ENCODE measurements at regions not wholly inside any gene's neighbourhood (a gene's known extent, or its start where the extent isn't known, plus 50 kb on each side); places are given as distances from the start of the nearest gene placed in this dataset.

DNA sequence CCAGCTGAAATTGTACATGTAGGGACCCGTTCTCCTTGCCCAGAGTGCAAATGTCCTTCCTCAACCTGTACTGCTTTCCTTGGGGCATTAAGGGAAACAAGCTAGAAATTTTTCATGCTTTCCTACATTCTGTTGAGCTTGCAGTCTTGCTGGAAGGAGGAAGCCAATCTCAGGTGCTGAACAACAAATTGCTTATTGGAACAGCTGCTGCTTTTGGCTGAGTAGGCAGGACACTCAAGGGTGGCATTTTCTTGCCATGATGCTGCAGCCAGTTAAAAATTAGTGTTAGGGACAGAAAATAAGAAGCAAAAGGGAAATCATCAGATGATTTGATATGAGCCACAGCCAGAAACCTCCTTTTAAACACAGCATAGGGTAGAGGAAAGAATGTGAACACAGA lies 223.7 kb downstream of the QDPR start:
- TF ChIP-seq CTCF (IDR thresholded peaks at IDR 0.05; ENCODE audit: low read depth, low read length, poor library complexity, severe bottlenecking) (no peak), EZH2phosphoT487 (IDR thresholded peaks at IDR 0.05; ENCODE audit: borderline replicate concordance, low read length) (no peak)

Measured in DOHH2 (cell line).